ENCODE measurements at regions not wholly inside any gene's neighbourhood (a gene's known extent, or its start where the extent isn't known, plus 50 kb on each side); places are given as distances from the start of the nearest gene placed in this dataset.

DNA sequence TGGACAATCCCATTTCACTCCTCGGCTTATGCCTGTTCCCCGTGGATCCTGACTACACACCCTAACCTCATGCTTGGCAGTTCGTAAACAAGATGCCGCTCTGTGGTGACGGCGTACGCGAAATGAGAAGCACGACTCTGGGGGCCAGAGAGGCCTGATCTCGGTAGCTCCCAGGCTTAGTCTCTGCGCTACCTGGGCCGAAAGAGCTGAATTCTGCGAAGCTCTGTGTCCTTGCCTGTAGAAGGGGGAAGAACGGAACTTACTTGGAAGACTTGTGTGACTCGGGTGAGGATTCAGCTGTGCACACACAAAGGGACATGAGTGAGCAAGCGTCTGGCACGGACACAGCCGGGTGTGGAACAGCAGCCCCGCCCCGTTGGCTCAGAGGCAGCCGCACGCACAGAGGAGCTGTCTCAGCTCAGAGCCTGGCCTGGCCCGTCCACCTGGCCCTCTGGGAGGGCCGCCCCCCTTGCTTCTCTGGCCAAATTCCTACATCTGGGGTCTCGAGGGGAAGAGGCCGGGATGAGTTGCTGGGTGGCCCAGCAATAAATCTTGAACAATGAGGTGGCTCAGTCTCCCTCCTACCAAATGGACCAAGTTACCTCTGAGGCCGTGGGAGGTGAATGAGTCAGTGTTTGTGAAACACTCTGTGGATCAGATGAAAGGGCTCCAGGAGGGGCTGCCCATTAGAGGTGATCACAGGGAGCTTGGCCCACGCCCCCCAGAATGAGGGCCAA, 83.8 kb downstream of the PDGFA start:
- TF ChIP-seq, protein P1, sequence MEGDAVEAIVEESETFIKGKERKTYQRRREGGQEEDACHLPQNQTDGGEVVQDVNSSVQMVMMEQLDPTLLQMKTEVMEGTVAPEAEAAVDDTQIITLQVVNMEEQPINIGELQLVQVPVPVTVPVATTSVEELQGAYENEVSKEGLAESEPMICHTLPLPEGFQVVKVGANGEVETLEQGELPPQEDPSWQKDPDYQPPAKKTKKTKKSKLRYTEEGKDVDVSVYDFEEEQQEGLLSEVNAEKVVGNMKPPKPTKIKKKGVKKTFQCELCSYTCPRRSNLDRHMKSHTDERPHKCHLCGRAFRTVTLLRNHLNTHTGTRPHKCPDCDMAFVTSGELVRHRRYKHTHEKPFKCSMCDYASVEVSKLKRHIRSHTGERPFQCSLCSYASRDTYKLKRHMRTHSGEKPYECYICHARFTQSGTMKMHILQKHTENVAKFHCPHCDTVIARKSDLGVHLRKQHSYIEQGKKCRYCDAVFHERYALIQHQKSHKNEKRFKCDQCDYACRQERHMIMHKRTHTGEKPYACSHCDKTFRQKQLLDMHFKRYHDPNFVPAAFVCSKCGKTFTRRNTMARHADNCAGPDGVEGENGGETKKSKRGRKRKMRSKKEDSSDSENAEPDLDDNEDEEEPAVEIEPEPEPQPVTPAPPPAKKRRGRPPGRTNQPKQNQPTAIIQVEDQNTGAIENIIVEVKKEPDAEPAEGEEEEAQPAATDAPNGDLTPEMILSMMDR (IDR thresholded peaks at IDR 0.05 in 8 of 11, conservative IDR thresholded peaks at IDR 0.05 in 3 of 11) = no peak
- TF ChIP-seq POLR2A (IDR thresholded peaks at IDR 0.05) (no peak), POLR2AphosphoS5 (IDR thresholded peaks at IDR 0.05) (no peak)
